ENCODE measurements at regions not wholly inside any gene's neighbourhood (a gene's known extent, or its start where the extent isn't known, plus 50 kb on each side); places are given as distances from the start of the nearest gene placed in this dataset.
"Not testable (repeated sequence)": the region's sequence is repeated elsewhere in the genome, so short reads cannot be mapped to it uniquely, and the experiment has no call there.

DNA sequence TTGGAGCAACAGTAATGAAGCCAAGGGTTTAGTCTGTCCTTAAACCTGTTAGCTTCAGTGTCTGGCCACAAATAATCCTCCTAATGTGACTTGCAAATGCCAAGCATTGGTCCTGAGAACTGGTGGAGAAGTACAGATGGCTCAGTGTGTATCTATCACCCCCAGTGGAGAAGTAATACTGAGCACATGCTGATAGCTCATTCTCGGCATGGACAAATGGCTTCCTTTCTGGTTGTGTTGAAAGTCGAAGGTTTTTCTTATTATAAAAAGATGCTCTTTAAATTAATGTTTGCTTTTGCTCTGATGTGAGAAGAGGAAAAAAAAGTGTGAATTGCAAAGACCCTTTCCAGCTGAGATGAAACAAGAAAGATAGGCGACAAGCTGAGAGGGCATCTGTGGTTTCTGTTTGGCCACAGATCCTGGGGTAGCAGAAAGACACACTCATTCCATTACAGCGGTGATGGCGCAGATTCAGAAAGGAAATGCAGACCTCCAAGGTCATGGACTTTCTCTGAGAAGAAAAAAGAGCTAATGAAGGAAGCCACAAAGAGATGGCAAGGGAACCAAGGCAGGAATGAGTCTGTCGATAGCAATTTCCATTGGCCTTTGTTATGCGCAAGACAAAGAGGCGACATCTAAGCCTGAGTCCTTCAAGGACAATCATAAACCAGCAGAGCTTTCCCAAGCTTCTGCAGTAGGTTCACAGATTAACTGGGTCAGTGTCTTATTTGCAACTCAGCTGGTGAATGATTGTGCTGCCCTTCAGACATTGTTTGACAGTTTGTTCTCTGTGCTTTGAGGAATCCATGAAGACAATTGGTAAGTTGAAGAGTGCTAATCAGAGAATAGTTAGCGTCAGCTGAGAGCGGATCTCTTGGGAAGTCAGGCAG, 155.5 kb upstream of the RGS6 start:
- DNase-seq (ENCODE audit: low read depth in 2 of 2), result no peak

DNA sequence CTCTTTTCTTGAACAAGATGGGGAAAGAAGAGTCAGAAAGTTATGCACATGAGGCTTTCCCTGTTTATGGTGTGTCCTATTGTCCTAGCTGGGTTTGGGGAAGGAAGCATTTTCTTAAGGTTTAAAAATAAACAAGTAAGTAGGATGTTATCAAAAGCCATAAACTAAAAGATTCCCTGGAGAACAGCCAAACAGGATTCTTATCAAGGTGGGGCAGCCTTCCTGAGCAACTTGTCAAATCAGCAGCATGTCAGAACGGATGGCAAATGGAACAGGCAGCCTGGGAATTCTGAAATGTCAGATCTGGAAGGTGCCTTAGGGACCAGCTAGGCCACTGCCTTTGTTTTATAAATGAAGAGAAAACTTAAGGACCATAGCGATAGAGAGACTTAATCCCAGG, 152.2 kb upstream of the RGS6 start:
- DNase-seq (ENCODE audit: low read depth in 2 of 2), result no peak

DNA sequence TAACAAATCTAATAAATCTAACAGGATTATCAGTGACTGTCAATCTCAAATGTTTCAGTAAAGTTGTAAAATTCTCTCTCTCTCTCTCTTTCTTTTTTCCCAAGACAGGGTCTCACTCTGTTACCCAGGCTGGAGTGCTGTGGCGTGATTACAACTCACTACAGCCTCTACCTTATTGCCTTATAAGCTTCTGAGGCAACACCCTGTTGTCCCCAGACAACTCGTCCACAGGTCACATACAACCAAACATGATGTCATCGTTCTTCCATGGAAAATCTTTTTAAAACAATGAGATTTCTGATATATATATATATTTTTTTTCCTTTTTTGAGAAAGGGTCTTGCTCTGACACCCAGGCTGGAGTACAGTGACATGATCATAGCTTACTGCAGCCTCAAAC, 151.4 kb upstream of the RGS6 start:
- DNase-seq (ENCODE audit: low read depth in 2 of 2), result no peak

DNA sequence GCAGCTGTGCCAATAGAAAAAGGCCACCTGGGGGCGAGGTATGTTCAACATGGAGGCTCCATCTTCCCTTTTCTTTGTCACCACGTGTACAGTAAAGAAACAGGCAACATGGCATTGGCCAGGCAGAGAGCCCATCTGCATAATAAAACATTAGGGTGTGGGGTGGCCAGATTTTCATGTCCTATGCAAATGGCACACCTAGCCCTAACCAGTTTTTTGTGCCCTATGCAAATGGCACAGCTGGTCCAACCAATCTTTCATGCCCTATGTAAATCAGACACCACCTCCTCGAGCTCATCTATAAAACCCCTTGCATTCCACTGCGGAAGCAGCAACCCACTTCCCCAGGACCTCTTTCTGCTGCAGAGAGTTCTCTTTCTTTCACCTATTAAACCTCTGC, 149.1 kb upstream of the RGS6 start:
- no peak for DNase-seq (ENCODE audit: low read depth in 2 of 2)

DNA sequence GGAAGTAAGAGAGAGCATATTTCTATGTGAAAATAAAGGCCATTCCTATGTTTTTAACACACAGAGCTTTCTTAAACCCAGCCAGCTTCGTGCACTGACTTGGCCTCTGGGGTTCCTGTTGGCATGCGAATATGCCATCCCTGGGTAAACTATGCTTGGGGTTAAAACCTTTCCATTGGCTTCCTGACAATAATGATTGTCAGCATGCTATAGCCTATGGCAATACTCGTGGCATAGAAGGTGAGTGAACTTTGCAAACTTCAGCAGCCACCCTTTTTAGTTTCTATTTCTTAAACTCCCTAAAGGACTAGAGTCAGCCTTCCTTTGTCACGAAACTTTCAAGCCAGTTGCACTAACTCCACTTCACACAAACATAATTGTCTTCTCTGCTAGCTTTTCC, 148.4 kb upstream of the RGS6 start:
- no peak for DNase-seq (ENCODE audit: low read depth in 2 of 2)

DNA sequence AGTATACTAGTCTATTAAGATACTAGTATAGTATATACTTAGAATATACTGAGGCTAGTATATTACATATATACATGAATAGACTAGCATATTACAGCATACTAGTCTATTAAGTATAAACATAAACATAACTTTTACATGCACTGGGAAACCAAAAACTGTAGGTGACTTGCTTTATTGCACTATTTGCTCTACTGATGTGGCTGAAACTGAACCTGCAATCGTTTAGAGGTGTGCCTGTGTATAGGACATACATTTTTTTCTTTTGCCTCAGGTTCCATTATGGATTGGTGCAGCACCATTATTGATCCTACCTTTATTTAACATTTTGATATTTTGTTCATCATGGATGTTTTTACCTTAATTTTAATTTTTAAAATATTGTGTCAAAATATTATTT, 143.2 kb upstream of the RGS6 start:
- no peak for DNase-seq (ENCODE audit: low read depth in 2 of 2)

DNA sequence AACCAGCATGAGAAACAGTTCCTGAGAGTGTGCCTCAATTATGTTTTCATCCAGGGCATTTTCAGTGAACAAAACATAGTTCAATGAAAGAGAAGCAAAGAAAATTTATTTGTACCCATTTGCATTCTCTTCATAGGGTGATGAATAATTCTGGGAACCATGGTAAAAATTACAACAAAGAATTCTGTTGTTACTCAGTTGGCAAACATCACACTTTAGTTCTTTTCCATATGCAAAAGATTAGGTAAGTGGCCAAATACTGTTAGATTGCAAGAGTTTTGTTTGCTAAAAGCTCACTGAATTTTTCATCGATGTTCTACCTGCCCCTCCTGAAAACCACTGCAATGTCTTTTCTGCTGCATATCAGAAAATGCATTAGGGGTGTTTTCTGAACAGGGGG, 132.4 kb upstream of the RGS6 start:
- DNase-seq (ENCODE audit: low read depth in 2 of 2), result no peak

DNA sequence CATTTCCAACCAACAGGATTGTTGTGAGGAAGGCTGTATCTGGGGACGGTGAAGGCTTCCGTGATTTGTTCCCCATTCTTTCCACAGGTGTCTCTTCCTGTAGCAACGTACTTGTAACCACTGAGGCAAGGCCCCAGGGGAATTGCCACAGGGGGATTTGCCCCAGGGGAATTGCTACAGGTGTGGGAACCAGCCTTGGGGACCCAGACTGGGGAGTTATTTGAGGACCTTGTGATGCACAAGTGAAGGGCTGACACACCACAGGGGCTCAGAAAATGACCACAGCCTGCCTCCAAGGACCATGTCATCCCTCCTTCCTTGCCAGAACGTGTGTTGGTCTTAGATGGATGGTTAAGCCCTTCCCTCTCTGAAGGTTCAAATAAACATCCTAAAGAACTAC, 131.4 kb upstream of the RGS6 start:
- no peak for DNase-seq (ENCODE audit: low read depth in 2 of 2)

DNA sequence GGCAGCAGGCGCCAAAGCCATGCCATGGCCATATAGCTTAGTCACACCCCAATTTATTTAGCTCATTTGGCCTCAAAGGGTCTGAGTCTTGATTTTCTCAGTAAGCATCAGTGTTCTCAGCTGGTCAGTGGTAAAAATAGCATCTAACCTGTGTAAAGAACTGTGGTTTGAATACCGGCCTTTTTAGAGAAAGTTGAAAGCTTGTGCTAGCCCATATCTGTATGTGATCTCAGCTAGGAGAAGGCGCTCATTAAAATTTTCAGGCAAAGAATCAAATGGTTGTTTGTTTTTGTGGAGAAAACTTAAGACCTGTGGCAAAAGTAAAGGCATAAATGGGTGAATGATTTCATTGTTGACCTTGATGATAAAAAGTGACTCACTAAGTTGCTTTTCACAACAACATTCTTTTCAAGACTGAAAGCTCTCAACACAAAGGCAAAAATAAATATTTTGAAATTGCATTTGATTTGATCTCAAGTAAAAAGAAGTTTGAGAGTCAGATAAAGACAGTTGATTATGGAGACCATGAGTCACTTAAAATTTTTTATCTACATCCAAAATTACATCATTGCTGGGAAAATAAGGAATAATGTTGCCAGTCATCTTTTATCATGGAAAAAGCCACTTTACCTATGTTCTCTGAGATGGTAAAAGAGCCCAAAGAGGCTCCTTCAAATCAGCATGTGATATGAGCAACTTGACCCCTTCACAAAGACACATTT, 128.5 kb upstream of the RGS6 start:
- DNase-seq (ENCODE audit: low read depth in 2 of 2), result no peak

DNA sequence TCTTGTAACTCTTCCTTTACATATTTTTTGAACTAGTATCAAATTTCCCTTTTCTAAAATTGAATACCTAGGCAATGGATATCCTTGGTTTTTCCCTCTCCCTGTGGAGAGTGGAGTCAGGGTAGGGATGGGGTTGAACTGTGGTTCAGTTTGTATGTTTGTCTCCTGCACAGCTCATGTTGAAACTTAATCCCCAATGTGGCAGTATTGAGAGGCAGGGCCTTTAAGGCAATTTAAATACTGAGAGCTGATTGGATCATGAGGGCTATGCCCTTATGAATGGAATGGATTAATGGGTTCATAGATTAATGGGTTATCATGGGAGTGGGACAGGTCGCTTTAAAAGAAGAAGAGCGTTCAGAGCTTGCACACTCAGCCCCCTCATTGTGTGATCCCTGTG, 127.2 kb upstream of the RGS6 start:
- no peak for DNase-seq (ENCODE audit: low read depth in 2 of 2)

DNA sequence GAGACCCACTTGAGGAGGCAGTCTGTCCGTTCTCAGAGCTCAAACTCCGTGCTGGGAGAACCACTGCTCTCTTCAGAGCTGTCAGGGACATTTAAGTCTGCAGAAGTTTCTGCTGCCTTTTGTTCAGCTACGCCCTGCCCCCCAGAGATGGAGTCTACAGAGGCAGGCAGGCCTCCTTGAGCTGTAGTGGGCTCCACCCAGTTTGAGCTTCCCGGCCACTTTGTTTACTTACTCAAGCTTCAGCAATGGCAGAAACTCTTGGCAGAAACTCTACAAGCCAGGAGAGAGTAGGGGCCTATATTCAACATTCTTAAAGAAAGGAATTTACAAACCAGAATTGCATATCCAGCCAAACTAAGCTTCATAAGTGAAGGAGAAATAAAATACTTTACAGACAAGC, 125.2 kb upstream of the RGS6 start:
- DNase-seq (ENCODE audit: low read depth in 2 of 2), result not testable (repeated sequence)

DNA sequence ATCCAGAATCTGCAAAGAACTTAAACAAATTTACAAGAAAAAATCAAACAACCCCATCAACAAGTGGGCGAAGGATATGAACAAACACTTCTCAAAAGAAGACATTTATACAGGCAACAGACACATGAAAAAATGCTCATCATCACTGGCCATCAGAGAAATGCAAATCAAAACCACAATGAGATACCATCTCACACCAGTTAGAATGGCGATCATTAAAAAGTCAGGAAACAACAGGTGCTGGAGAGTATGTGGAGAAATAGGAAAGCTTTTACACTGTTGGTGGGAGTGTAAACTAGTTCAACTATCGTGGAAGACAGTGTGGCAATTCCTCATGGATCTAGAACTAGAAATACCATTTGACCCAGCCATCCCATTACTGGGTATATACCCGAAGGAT, 121.4 kb upstream of the RGS6 start:
- not testable (repeated sequence) for DNase-seq (ENCODE audit: low read depth in 2 of 2)

DNA sequence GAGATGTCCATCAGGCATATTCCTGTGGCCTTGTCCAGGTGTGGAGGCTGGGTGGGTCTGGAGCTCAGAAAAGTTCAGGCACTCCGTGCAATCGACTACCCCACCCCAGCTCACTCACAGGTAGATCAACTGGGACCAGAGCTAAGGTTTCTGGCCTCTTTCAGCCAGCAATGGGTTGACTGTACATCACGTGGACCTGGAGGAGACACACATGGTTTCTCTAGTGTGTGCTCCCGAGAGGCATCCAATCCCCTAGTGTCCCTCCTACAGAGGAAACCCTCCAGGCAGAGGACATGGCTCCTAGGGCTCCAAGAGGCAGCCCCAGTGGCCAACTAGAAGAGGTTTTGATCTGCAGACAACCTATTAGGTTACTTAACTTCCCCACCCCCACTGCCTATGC, 119.5 kb upstream of the RGS6 start:
- no peak for DNase-seq (ENCODE audit: low read depth in 2 of 2)

DNA sequence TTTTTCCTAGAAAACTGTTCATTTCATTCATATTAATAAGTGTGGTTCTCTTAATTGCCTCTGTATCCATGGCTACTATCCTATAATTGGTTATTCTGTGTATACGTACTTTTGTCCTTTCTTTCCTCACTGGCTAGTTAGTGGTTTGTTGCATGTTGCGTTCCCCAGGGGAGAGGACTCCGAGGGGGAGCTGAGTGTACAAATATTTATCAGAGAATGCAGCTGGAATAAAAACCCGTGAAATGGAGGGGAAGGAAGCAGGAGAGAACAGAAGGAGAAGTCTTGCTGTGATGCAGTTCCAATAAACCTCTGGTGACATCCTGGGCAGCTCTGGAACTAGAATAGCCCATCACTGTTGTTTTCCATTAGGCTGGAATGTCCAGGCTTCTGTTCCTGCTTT, 117.1 kb upstream of the RGS6 start:
- no peak for DNase-seq (ENCODE audit: low read depth in 2 of 2)

DNA sequence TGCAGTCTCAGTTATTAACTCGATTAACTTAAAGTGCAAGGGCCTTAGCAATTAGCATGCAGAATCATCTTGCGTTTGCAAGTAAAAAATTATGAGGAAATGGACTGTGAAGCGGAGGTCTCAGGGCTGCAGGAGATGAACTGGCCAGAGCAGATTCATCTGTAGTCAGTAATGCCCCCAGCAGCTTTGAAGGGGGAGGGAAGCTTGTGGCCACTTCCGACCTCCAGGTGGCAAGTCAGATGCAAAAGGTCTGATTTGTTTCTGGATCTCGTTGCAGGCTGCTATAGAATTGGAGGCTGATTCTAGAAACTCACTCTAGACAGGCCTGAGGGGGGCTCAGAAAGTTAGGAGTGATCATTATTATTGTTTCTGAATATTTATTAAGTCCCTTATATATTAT, 107.4 kb upstream of the RGS6 start:
- no peak for DNase-seq (ENCODE audit: low read depth in 2 of 2)

DNA sequence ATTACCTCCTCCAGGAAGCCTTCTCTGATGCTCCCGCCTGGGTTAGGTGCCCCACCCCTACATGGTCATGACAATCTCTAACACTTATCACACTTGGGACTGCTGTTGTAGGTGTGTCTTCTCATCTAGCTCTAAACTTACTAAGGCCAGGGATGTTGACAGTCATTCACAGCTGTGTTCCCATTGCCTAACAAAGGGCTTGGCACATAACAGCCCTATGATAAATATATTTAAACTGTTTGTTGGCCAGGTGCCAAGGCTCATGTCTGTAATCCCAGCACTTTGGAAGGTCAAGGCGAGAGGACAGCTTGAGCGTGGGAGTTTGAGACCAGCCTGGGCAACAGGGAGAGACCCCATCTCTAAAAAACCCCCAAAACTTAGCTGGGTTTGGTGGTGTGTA, 98.8 kb upstream of the RGS6 start:
- DNase-seq (ENCODE audit: low read depth in 2 of 2), result no peak

DNA sequence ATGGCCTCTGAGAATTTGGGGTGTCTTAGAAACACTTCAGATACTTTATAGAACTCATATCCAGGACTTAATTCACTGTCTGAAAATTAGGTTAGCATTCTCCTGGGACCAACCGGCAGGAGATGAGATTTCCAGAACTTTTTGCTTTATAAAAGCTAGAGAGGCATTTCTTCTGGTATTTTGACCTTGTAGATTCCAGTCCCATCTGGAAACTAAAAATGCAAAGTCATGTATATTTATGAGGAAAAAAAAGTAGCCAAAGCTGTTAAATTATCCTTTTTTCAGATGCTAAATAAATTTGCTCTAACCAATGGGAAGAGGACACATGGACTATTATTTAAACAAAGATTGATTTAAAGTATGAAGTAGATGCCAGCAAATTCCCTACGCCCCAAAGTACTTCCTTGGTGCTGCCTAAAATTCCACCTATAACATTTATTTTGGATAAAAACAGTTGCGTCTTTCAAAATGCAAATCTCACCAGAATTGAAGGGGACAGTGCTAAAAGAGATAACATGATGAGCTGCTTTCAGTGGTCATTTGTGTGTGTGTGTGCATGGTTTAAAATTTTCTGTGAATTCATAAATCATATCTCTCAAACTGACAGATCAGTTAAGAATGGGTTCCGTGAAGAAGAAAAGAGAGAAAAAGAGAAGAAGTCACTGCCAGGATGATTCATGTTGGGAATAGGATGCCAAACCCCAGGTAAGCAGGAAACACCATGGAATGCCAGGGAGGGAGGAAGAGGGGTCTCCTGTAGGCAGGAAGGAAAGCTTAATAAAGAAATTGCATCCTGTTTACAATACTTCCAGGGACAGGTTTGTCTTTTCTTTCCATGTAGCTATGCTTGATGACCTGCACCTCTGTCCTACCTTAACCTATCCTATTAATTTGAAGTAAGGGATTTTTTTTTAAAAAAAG, 97.7 kb upstream of the RGS6 start:
- DNase-seq (ENCODE audit: low read depth in 2 of 2), result no peak

DNA sequence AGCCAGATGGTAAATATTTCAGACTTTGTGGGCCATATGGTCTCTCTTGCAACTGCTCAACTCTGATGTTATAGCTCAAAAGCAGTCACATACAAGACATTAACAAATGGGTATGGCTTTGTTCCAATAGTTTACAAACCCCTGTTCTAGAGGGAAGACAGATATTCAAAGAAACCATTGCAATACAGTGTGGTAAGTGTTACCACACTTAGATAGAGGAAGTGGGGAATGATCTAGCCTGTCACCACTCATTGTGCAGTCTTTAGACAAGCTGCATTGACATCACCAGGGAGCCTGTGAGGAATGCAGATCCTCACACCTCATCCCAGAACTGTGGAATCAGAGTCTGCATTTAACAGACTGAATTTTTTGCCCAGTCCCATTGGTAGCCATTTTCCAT, 80.0 kb upstream of the RGS6 start:
- DNase-seq (ENCODE audit: low read depth in 2 of 2), result no peak

DNA sequence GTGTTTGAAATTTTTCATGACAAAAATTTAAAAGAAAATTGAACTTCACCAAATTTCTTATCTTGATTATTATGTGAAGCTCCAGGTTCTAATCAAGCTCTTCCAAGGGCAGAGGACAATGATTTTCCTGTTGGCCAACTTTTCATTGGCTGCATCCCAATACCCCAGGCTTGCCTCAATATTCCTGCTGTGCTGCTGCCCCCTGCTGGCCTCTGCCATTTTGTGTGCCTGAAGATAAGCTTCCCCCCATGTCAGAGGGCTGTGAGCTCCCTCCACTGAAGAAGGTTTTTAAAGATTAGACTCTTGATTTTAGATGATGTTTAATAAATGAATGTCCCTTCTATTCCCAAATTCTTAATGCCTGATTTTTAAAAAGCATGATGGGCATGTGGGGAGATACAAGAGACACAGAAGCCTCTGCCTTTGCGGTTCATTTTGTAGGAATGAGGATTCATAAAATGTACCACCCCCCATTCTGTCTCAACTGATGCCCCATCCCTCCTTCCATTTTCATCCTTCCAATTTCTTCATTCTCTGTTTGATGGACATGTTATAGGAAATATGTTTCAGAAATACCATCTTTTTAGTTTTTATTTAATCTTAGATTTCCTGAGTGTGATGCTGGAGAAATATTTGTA, 76.7 kb upstream of the RGS6 start:
- DNase-seq (ENCODE audit: low read depth in 2 of 2), result peak; percentile 23 to 64

DNA sequence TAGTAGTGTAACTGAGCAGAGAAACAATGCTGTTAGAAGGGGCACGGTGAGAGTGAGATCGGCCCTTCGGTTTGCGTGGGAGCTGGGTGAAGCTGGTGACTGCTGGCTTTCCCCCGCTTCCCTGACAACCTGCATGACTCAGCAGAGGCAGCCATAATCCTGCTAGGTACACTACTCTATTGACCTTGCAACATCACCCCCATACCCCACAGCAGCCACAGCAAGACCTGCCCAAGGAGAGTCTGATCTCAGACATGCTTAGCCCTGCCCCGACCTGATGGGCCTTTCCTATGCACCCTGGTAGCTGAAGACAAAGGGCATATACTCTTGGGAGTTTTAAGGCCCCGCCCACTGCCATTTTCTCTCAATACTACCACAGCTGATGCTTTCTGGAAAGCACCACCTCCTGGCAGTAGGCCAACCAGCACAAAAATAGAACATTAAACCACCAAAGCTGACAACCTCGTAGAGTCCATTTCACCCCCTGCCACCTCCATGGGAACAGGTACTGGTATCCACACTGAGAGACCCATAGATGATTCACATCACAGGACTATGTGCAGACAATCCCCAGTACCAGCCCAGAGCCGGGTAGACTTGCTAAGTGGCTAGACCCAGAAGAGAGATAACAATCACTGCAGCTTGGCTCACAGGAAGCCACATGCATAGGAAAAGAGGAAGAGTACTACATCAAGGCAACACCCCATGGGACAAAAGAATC, 75.9 kb upstream of the RGS6 start:
- DNase-seq (ENCODE audit: low read depth in 2 of 2), result no peak

DNA sequence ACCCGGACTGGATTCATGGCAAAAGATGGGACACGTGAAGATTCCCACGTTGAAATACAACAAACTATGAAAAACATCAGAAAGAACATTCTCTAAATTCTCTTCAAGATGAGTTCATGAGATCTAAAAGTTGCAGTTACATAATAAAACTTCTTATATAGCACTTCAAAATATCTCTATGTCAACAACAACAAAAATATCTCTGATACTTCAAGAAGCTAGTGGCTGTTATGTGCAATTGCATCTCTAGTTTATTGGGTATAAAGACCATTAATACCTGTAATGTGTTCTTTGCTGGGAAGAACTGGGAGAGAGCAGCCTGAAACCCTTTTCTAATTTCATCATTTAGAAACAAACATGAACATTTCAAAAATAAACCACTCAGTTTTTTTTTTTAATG, 69.2 kb upstream of the RGS6 start:
- DNase-seq (ENCODE audit: low read depth in 2 of 2), result no peak
